ENCODE measurements at regions not wholly inside any gene's neighbourhood (a gene's known extent, or its start where the extent isn't known, plus 50 kb on each side); places are given as distances from the start of the nearest gene placed in this dataset.
A peak's percentile ranks its signal among the peaks of the same experiment; 100 is the strongest.
"Not testable (repeated sequence)": the region's sequence is repeated elsewhere in the genome, so short reads cannot be mapped to it uniquely, and the experiment has no call there.

- no peaks in the 10 kb centered on the region for H3K36me3 Mint-ChIP-seq
- DNase-seq (ENCODE audit: low spot score in 2 of 2) (no peak), ATAC-seq (no peak)
- no peak overlapping the region for H3K27ac Mint-ChIP-seq
- no peaks in the 10 kb centered on the region for H3K9me3 Mint-ChIP-seq
These were observed 103.9 kb upstream of the CHD2 start for GRCh38 chr15:92796161-92796611.

GRCh38 chr15:92797168-92798052 lies 102.7 kb upstream of the CHD2 start:
- Mint-ChIP-seq H3K36me3 (peaks cover 0 to 10% of the 10 kb centered on the region in 2 donors), H3K27ac (peak overlapping the region in 1 of 2 donors; percentile 84), H3K9me3 (peaks cover 0 to 3% of the 10 kb centered on the region in 2 donors)
- DNase-seq (ENCODE audit: low spot score in 2 of 2): peak; percentile 35 to 56
- peak; percentile 86 to 88 for ATAC-seq

- Mint-ChIP-seq H3K9me3 (peaks cover 0 to 3% of the 10 kb centered on the region in 2 donors), H3K27ac (peak overlapping the region in 1 of 2 donors; percentile 74), H3K36me3 (peaks cover 0 to 13% of the 10 kb centered on the region in 2 donors)
- ATAC-seq (no peak), DNase-seq (ENCODE audit: low spot score in 2 of 2) (no peak)
These were observed 100.1 kb upstream of the CHD2 start for GRCh38 chr15:92800013-92800412.

GRCh38 chr15:92800416-92801055 lies 99.6 kb upstream of the CHD2 start:
- H3K9me3 Mint-ChIP-seq; ATAC-seq; DNase-seq (ENCODE audit: low spot score in 2 of 2): not testable (repeated sequence)
- Mint-ChIP-seq H3K36me3 (peaks cover 0 to 13% of the 10 kb centered on the region in 2 donors), H3K27ac (peak overlapping the region in 1 of 2 donors; percentile 74)

- H3K36me3 Mint-ChIP-seq: peaks cover 0 to 14% of the 10 kb centered on the region in 2 donors
- not testable (repeated sequence) for DNase-seq (ENCODE audit: low spot score in 2 of 2); H3K9me3 Mint-ChIP-seq; ATAC-seq; H3K27ac Mint-ChIP-seq
These were observed 98.9 kb upstream of the CHD2 start for GRCh38 chr15:92801056-92801773.

- ATAC-seq (no peak), DNase-seq (ENCODE audit: low spot score in 2 of 2) (no peak)
- peaks cover 0 to 7% of the 10 kb centered on the region in 2 donors for H3K9me3 Mint-ChIP-seq
- H3K27ac Mint-ChIP-seq: peak overlapping the region in 1 of 2 donors; percentile 44
- H3K36me3 Mint-ChIP-seq: peaks cover 0 to 19% of the 10 kb centered on the region in 2 donors
These were observed 98.2 kb upstream of the CHD2 start for GRCh38 chr15:92801774-92802464.

- peaks cover 7 to 29% of the 10 kb centered on the region in 2 donors for H3K36me3 Mint-ChIP-seq
- peak overlapping the region; percentile 63 to 87 for H3K27ac Mint-ChIP-seq
- H3K9me3 Mint-ChIP-seq: peaks cover 0 to 7% of the 10 kb centered on the region in 2 donors
- no peak for DNase-seq (ENCODE audit: low spot score in 2 of 2)
- ATAC-seq: no peak
These were observed 96.6 kb upstream of the CHD2 start for GRCh38 chr15:92803536-92803851.

GRCh38 chr15:92803852-92804609 lies 96.1 kb upstream of the CHD2 start:
- peak; percentile 88 to 91 for ATAC-seq

GRCh38 chr15:92804610-92804936 lies 95.6 kb upstream of the CHD2 start:
- H3K27ac Mint-ChIP-seq: peak overlapping the region; percentile 63 to 87
- not testable (repeated sequence) for ATAC-seq; H3K9me3 Mint-ChIP-seq; DNase-seq (ENCODE audit: low spot score in 2 of 2)
- peaks cover 9 to 30% of the 10 kb centered on the region in 2 donors for H3K36me3 Mint-ChIP-seq

More at GRCh38 chr15:92803852-92804609, 96.1 kb upstream of the CHD2 start:
- H3K9me3 Mint-ChIP-seq: peaks cover 0 to 7% of the 10 kb centered on the region in 2 donors
- peak; percentile 77 to 88 for DNase-seq (ENCODE audit: low spot score in 2 of 2)
- H3K27ac Mint-ChIP-seq: peak overlapping the region; percentile 63 to 87
- H3K36me3 Mint-ChIP-seq: peaks cover 7 to 30% of the 10 kb centered on the region in 2 donors

- DNase-seq (ENCODE audit: low spot score in 2 of 2) (no peak), ATAC-seq (no peak)
- Mint-ChIP-seq H3K27ac (peak overlapping the region in 1 of 2 donors; percentile 63), H3K9me3 (peaks cover 0 to 7% of the 10 kb centered on the region in 2 donors), H3K36me3 (peaks cover 13 to 30% of the 10 kb centered on the region in 2 donors)
These were observed 94.9 kb upstream of the CHD2 start for GRCh38 chr15:92805080-92805690.

GRCh38 chr15:92806171-92806570 lies 94.0 kb upstream of the CHD2 start:
- H3K9me3 Mint-ChIP-seq; ATAC-seq; DNase-seq (ENCODE audit: low spot score in 2 of 2): not testable (repeated sequence)
- H3K36me3 Mint-ChIP-seq: peaks cover 13 to 30% of the 10 kb centered on the region in 2 donors
- peak overlapping the region in 1 of 2 donors; percentile 67 for H3K27ac Mint-ChIP-seq

GRCh38 chr15:92806763-92807162 lies 93.4 kb upstream of the CHD2 start:
- peaks cover 13 to 26% of the 10 kb centered on the region in 2 donors for H3K36me3 Mint-ChIP-seq
- DNase-seq (ENCODE audit: low spot score in 2 of 2): no peak
- no peak overlapping the region for H3K27ac Mint-ChIP-seq
- ATAC-seq: no peak
- H3K9me3 Mint-ChIP-seq: peaks cover 0 to 6% of the 10 kb centered on the region in 2 donors

- H3K9me3 Mint-ChIP-seq: peaks cover 0 to 4% of the 10 kb centered on the region in 2 donors
- peak overlapping the region; percentile 99 for H3K27ac Mint-ChIP-seq
- H3K36me3 Mint-ChIP-seq: peaks cover 13 to 17% of the 10 kb centered on the region in 2 donors
- DNase-seq (ENCODE audit: low spot score in 2 of 2) (no peak), ATAC-seq (no peak)
These were observed 92.1 kb upstream of the CHD2 start for GRCh38 chr15:92807971-92808571.

- DNase-seq (ENCODE audit: low spot score in 2 of 2) (peak in 1 of 2 donors; percentile 64), ATAC-seq (peak; percentile 7 to 12)
- peak overlapping the region; percentile 56 to 99 for H3K27ac Mint-ChIP-seq
- H3K9me3 Mint-ChIP-seq: peaks cover 0 to 4% of the 10 kb centered on the region in 2 donors
- peaks cover 13 to 20% of the 10 kb centered on the region in 2 donors for H3K36me3 Mint-ChIP-seq
These were observed 91.5 kb upstream of the CHD2 start for GRCh38 chr15:92808598-92809063.

Measured in activated naive CD4-positive, alpha-beta T cell treated with anti-CD3 and anti-CD28 coated beads, Interleukin-2, amount 50 U/mL, for 72 hours (primary cell).